PC-9 (cell line): ENCODE measurements at regions not wholly inside any gene's neighbourhood (a gene's known extent, or its start where the extent isn't known, plus 50 kb on each side); places are given as distances from the start of the nearest gene placed in this dataset.

Experiments used
- BruUV-seq: library from RNA; stranded (reverse); fragments of 400-500 nt; replicated peaks from 2 replicates; lab custom pipeline; 2021; lab: Mats Ljungman, UMichigan
- CTCF ChIA-PET: fragments of 300-600 bp; sonication (Branson Sonifier 250); formaldehyde crosslinking; loops from one replicate; lab custom pipeline; 2022; ENCODE audit warnings: antibody characterized with exemption; lab: Charles Lee
- POLR2A ChIA-PET: fragments of 300-600 bp; sonication (Branson Sonifier 250); formaldehyde crosslinking; loops from one replicate; lab custom pipeline; 2022; ENCODE audit warnings: antibody characterized with exemption; ENCODE audit not compliant: unreplicated experiment; lab: Charles Lee
- DNase-seq, 2 experiments: peaks; one replicate each; pipeline versions ENCODE4 v3.0.0 to v3.0.0-alpha.2; 2015 to 2022; ENCODE audit warnings: mixed read lengths in 1 of 2
- H2AFZ ChIP-seq: fragments of 200-600 bp; sonication (generic); 2 replicates; pipeline ENCODE4 v1.8.1; 2017; ENCODE audit warnings: antibody characterized with exemption
- H3F3A ChIP-seq: fragments of 200-600 bp; sonication (generic); 2 replicates; pipeline ENCODE4 v1.8.1; 2017; ENCODE audit warnings: antibody characterized with exemption, mild to moderate bottlenecking, low read depth; ENCODE audit not compliant: insufficient read depth
- H3K27ac ChIP-seq: fragments of 200-600 bp; sonication (generic); 2 replicates; pipeline ENCODE4 v1.6.1; 2016; ENCODE audit warnings: mixed run types
- H3K27me3 ChIP-seq: fragments of 200-600 bp; sonication (generic); 2 replicates; pipeline ENCODE4 v1.6.1; 2016; ENCODE audit warnings: low read depth, mixed run types; ENCODE audit not compliant: insufficient read depth
- H3K36me3 ChIP-seq: fragments of 200-600 bp; sonication (generic); 2 replicates; pipeline ENCODE4 v1.6.1; 2016; ENCODE audit warnings: low read depth, mixed run types
- H3K4me1 ChIP-seq: fragments of 200-600 bp; sonication (generic); replicated peaks from 2 replicates; pipeline ENCODE4 v1.6.1; 2016; ENCODE audit warnings: mixed run types; ENCODE audit not compliant: insufficient read depth
- H3K4me2 ChIP-seq: fragments of 200-600 bp; sonication (generic); 2 replicates; pipeline ENCODE4 v1.6.1; 2017; ENCODE audit warnings: mixed run types
- H3K4me3 ChIP-seq: fragments of 200-600 bp; sonication (generic); 2 replicates; pipeline ENCODE4 v1.6.1; 2016; ENCODE audit warnings: mixed run types
- H3K79me2 ChIP-seq: fragments of 200-600 bp; sonication (generic); 2 replicates; pipeline ENCODE4 v1.6.1; 2017; ENCODE audit warnings: low read depth, mixed run types
- H3K9me2 ChIP-seq: fragments of 200-600 bp; sonication (generic); 2 replicates; pipeline ENCODE4 v1.8.1; 2017; ENCODE audit warnings: mild to moderate bottlenecking; ENCODE audit not compliant: insufficient read depth
- H3K9me3 ChIP-seq: fragments of 200-600 bp; sonication (generic); 2 replicates; pipeline ENCODE4 v1.8.1; 2016; ENCODE audit warnings: low read depth; ENCODE audit not compliant: insufficient read depth
- H4K20me1 ChIP-seq: fragments of 200-600 bp; sonication (generic); 2 replicates; pipeline ENCODE4 v1.8.1; 2017; ENCODE audit not compliant: insufficient read depth
- EZH2 ChIP-seq: fragments of 200-600 bp; sonication (generic); IDR thresholded peaks from 2 replicates; pipeline ENCODE4 v1.8.0; 2017; ENCODE audit warnings: antibody characterized with exemption, low read depth
- intact Hi-C: fragments of 100-400 bp; cut with micrococcal nuclease; formaldehyde crosslinking; loops from one replicate; pipeline ENCODE4 v1.10.0; 2022; ENCODE audit not compliant: unreplicated experiment
- TF ChIP-seq, protein P1 (sequence below): fragments of 200-600 bp; sonication (generic); conservative IDR thresholded peaks from 2 replicates; pipeline ENCODE4 v1.6.1; 2017; ENCODE audit warnings: mixed run types, antibody characterized with exemption, mild to moderate bottlenecking, moderate library complexity

DNA sequence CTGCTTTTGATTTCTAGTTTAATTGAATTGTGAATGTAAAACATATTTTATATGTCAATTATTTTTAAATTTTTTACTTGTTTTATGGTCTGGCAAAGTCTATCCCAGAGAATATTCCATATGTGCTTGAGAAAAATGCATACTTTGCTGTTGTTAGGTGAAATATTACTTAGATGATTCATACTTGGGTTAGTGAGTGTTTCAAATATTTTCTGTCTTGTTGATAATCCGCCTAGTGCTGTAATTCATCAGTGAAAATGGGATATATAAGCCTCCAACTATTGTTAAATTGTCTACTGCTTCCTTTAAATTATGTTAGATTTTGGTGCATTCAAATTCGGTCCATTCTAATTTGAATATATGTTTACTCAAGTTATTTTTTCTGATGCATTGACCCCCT is 395.5 kb downstream of the LRFN5 start:
- H3K4me1 ChIP-seq = no peaks in the 10 kb centered on the region
- ChIA-PET POLR2A (no interaction called here), CTCF (no interaction called here)
- no peaks in the 10 kb centered on the region for H4K20me1 ChIP-seq
- no peaks in the 10 kb centered on the region; the same call in 1 of the 2 replicates for H3K9me2 ChIP-seq
- H2AFZ ChIP-seq = no peak overlapping the region
- no peak overlapping the region for H3K4me2 ChIP-seq
- no peak for DNase-seq
- H3K9me3 ChIP-seq = no peaks in the 10 kb centered on the region; the same call in 1 of the 2 replicates
- H3K27ac ChIP-seq = no peak overlapping the region
- no peaks in the 10 kb centered on the region for H3K79me2 ChIP-seq
- H3K4me3 ChIP-seq = no peak overlapping the region
- no TSS peak for BruUV-seq
- no peaks in the 10 kb centered on the region for H3F3A ChIP-seq
- intact Hi-C loops = no loop called here
- TF ChIP-seq, protein P1, sequence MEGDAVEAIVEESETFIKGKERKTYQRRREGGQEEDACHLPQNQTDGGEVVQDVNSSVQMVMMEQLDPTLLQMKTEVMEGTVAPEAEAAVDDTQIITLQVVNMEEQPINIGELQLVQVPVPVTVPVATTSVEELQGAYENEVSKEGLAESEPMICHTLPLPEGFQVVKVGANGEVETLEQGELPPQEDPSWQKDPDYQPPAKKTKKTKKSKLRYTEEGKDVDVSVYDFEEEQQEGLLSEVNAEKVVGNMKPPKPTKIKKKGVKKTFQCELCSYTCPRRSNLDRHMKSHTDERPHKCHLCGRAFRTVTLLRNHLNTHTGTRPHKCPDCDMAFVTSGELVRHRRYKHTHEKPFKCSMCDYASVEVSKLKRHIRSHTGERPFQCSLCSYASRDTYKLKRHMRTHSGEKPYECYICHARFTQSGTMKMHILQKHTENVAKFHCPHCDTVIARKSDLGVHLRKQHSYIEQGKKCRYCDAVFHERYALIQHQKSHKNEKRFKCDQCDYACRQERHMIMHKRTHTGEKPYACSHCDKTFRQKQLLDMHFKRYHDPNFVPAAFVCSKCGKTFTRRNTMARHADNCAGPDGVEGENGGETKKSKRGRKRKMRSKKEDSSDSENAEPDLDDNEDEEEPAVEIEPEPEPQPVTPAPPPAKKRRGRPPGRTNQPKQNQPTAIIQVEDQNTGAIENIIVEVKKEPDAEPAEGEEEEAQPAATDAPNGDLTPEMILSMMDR = no peak
- TF ChIP-seq EZH2 = no peak
- no peaks in the 10 kb centered on the region for H3K36me3 ChIP-seq
- no peaks in the 10 kb centered on the region for H3K27me3 ChIP-seq

DNA sequence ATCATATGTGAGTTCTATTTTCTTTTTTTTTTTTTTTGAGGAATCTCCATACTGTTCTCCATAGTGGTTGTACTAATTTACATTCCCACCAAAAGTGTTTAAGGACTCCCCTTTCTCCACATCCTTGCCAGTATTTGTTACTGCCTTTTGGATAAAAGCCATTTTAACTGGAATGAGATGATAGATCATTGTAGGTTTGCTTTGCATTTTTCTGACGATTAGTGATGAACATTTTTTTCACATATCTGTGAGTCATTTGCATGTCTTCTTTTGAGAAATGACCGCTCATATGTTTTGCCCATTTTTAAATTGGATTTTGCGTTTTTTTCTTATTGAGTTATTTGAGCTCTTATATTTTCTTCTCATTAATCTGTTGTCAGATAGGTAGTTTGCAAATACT is 394.8 kb downstream of the LRFN5 start:
- TF ChIP-seq, protein P1 = no peak
- no peak for TF ChIP-seq EZH2
- POLR2A ChIA-PET = no interaction called here
- CTCF ChIA-PET = no interaction called here
- Histone ChIP-seq H3K9me3 (no peaks in the 10 kb centered on the region; the same call in 1 of the 2 replicates), H3K4me3 (no peak overlapping the region), H3K4me2 (no peak overlapping the region), H4K20me1 (no peaks in the 10 kb centered on the region), H3K4me1 (no peaks in the 10 kb centered on the region), H3K9me2 (no peaks in the 10 kb centered on the region; the same call in 1 of the 2 replicates), H3K27ac (no peak overlapping the region), H3K79me2 (no peaks in the 10 kb centered on the region), H2AFZ (no peak overlapping the region), H3F3A (no peaks in the 10 kb centered on the region), H3K36me3 (no peaks in the 10 kb centered on the region), H3K27me3 (no peaks in the 10 kb centered on the region)
- BruUV-seq = no TSS peak
- intact Hi-C loops = no loop called here
- DNase-seq = no peak

GRCh38 chr14:42000450-42000849 is 393.8 kb downstream of the LRFN5 start:
- ChIA-PET CTCF (no interaction called here), POLR2A (no interaction called here)
- no peaks in the 10 kb centered on the region for H4K20me1 ChIP-seq
- no peak overlapping the region for H3K4me3 ChIP-seq
- H3K27me3 ChIP-seq = no peaks in the 10 kb centered on the region
- no peaks in the 10 kb centered on the region for H3K9me3 ChIP-seq
- no peak overlapping the region for H3K27ac ChIP-seq
- intact Hi-C loops = no loop called here
- no peaks in the 10 kb centered on the region for H3K79me2 ChIP-seq
- no peak for DNase-seq
- H3K4me1 ChIP-seq = no peaks in the 10 kb centered on the region
- H3F3A ChIP-seq = no peaks in the 10 kb centered on the region
- no peak overlapping the region for H3K4me2 ChIP-seq
- H3K36me3 ChIP-seq = no peaks in the 10 kb centered on the region
- TF ChIP-seq EZH2 = no peak
- TF ChIP-seq, protein P1 = no peak
- no TSS peak for BruUV-seq
- H2AFZ ChIP-seq = no peak overlapping the region
- no peaks in the 10 kb centered on the region; the same call in 1 of the 2 replicates for H3K9me2 ChIP-seq
